GM18519 (cell line): ENCODE measurements at regions not wholly inside any gene's neighbourhood (a gene's known extent, or its start where the extent isn't known, plus 50 kb on each side); places are given as distances from the start of the nearest gene placed in this dataset.
"Not testable (repeated sequence)": the region's sequence is repeated elsewhere in the genome, so short reads cannot be mapped to it uniquely, and the experiment has no call there.

Source experiments
- ATAC-seq: cut with Tn5 transposase; IDR thresholded peaks from one replicate; pipeline ENCODE4 v1.9.1; 2021; ENCODE audit warnings: mild to moderate bottlenecking, moderate library complexity; ENCODE audit not compliant: unreplicated experiment, low FRiP score

DNA sequence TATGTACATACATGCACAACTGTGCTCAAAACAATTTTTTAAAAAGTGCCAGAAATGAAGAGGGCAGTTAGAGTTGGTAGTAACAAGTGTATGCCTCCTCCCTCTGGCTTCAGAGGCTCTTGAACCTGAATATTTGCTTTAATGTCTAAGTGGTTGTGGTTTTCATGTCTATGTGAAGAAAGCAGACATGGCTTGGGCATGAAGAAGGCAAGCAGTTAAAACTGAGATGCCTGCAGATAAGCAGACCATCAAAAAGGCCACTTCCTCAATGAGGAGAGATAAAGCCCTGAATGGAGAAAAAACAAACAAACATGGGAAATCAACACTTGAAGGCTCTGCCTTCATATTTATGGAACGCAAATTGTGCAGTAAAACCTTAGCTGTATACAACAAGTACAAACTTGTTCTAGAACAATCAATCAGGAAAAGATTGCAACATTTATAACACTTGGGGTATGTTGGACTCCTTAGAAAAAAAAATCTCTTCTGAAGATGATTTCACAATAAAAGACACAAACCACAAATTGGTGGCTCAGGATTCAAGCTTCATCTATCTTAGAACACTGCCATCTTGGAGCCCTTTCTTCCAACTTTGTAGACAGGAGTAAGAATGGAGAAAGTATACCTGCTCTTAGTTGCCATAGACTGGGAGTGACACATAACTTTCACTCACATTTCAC is 52.7 kb upstream of the PLA2G4A start:
- ATAC-seq: no peak

DNA sequence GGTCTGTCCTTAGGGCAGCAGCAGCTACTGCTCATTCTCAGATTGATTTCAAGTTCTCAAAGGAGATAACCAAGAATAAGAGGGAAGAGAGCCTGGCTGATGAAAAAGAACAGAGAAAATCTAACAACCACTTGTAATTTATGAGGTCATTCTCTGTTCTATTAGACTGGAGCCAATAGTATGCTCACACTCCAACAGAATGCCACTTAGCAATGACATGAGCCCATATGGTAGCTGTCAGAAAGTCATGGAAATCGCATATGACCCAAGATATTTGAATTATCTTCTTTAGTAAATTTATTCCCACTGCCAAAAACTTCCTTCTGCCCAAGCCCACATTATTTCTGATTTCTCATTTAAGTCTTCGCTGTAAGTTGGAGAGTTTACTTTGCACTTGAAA is 53.7 kb upstream of the PLA2G4A start:
- ATAC-seq: no peak

DNA sequence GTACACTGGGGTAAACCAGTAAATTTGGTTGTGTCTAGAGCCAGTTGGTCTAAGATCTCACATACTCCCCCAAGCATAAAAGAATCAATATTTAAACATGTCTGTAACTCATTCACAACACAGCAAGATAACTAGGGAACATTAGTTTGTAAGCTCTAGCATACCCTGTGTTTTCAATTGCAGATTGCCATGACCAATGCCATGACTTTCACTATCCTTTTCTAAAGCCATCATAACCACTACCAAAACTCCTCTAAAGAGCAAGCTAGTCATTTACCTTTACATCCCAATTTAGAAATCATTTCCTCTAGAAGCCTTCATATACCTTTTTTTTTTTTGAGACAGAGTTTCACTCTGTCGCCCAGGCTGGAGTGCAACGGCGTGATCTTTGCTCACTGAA is 56.5 kb upstream of the PLA2G4A start:
- ATAC-seq: peak; percentile 27

DNA sequence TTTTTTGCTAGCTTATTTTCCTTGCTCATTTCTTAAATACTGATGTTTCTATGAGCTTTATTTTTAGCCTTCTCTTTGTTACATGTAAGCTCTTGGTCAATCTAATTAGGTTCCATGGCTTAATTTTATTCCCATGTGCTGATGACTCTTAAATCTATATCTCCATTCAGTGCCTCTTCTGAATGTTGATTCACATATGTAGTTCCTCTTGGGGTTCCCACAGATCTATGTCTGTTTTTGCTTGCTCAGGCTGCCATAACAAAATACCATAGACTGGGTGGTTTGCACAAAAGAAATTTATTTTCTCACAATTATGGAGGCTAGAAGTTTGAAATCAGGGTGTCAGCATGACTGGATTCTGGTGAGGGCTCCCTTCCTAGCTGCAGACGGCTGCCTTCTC is 58.3 kb upstream of the PLA2G4A start:
- no peak for ATAC-seq

DNA sequence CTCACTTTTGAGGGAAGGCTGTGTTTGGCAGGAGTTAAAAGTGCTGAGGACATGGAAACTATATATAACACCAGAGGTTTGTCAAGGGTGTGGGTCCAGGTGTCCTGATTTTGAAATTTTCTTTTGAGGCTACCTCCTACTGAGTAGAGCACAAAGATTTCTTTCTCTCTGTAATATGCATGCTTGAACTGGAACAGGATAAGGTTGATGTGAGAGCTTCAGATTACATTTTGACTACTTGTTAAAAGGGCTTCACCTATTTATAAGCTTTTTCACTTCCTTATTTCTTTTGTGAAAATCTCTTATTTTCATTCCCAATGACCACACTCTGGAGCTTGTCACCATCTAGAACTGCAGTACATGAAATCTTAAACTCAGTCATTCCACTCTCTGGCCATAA is 59.8 kb upstream of the PLA2G4A start:
- ATAC-seq: peak; percentile 85

DNA sequence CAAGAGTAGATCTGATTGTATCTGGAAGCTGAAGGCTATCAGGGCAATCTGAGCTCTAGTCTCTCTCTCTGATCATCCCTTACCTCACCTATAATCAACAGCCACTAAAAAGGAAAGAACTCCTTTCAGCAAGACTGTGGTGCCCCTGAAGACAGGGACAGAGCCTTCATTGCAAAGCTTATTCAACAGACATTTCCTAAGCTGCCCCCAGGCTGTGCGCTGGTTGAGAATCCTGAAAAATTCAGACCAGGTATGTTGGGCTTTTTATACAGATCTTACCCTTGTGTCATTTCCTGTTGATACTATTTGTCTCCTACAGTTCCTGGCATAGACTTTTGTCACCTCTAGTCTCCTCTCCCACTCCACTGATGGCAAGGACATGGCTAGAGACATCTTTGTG is 63.3 kb upstream of the PLA2G4A start:
- ATAC-seq: no peak

DNA sequence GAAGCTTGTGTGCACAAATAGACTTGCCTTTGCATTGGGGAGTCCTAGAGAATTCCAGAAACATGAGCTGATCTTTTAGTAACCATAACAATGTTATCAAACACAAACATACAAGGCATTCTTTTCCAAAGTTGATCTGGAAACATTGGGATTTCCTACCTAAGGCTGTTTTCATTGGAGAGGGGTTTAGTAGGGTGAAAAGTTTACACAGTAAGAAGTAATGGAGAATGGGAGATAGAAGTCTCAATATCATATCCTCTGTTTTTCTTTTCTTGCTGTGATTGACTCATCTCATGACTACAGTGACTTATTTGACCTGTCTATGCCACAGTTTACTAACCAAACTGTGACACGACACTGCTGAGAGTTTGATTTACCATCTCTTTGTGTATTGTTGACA is 65.6 kb upstream of the PLA2G4A start:
- peak; percentile 86 for ATAC-seq

DNA sequence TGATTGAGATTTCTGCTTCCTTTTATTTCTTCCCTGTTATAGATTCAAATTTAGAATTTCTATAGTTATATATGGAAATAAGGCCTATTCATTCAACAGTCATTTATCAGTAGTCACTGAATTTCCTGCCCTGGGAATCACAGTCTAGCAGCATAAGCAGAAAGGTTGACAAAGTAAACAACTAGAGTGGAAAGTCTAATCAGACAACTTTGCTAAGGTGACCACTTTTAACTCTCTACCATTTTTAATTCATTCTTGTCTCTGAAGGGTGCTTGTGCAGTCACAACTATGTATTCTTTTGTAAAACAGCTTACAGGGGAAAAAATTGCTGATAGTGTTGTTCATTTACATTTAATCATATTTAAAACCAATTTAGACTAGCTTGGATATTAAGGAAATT is 66.1 kb upstream of the PLA2G4A start:
- no peak for ATAC-seq

DNA sequence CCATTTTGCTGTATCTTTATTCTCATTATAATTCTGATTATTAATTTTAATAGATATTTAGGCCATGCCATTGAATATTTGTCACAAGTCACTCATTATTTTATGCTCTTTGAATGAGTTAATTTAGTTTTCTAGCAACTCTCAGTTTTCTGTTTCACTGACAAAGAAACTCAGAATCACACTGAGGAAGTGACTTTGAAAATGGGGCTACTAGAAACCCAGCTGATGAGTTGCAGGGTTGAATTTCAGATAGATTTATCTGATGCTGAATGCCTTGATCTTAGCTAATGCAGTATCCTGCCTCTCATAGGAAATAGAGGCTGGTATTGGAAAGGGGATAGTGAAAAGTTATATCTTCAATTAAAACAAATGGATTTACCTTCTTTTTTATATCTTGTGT is 67.4 kb upstream of the PLA2G4A start:
- peak; percentile 40 for ATAC-seq

DNA sequence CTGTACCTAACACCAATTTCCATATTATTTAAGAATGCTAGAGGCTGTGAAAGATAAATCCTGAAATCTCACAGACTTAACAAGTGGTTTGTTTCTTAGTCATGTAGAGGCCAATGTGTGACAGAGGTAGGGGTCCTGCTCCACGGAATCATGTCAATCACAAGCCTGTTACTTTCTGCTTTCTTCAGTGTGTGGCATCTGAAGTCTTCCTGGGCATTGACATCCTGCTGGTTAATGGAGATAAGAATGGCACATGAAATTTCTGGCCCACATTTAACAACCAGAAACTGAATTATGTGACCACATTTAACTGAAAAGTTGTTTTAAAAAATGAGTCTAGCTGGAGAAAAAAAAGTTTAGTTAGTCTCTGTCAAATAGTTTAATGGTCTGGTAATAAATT is 68.3 kb upstream of the PLA2G4A start:
- no peak for ATAC-seq

DNA sequence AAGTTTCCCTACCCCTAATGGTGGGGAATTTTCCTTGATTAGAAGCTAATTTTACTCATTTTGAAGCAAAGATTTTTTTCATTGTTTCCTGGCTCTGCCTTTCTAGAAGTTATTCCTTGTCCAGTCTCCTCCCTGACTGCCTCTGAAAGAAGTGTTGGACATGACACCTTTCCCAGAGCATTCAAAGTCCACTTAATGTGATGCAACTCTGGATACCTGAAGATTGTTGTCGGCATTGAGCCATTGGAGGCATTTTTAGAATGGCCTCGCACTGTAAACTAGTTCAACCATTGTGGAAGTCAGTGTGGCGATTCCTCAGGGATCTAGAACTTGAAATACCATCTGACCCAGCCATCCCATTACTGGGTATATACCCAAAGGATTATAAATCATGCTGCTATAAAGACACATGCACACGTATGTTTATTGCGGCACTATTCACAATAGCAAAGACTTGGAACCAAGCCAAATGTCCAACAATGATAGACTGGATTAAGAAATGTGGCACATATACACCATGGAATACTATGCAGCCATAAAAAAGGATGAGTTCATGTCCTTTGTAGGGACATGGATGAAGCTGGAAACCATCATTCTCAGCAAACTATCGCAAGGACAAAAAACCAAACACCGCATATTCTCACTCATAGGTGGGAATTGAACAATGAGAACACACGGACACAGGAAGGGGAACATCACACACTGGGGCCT is 69.7 kb upstream of the PLA2G4A start:
- not testable (repeated sequence) for ATAC-seq

DNA sequence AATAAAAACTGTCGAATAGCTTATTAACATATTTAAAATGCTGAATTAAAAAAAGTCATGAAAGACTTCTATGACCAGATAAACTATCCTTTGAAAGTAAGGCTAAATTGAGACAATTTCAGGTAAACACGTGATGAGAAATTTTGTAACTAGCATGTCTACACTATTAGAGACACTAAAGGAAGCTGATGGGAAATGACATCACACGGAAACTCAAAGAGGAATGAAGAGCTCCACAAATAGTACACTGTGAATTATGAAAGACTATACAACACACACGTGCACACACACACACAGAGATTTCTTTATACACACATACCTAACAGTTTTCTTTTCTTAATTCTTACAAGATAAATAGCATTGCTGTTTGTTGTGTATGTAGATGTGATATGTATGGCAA is 70.9 kb upstream of the PLA2G4A start:
- ATAC-seq: no peak

DNA sequence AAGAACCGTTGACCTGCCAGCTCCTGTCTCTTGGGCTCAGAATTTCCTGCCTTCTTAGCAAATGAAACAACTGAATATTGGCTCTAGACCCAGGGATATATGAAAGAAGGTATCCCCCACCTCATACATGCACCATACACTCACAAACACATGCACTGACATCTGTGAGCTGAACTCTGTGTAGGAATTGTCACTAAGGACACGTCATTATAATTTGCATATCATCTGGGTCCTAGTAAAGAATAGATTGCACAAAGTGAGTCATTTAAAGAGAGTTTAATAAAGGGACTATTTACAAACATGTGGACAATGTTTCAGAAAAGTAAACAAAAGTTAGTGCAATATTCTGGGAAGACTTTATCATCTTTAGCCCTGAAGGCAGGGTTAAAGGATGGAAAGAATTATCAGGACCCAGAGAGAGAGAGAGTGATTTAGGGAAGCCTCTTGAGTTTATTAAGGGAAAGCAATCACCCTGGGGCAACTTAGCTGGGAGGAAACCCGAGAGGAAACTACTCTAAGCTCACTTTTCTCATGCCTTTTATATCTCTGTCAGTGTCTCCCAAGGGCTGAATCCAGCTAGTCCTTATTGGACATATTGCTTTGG is 74.1 kb upstream of the PLA2G4A start:
- peak; percentile 48 for ATAC-seq

DNA sequence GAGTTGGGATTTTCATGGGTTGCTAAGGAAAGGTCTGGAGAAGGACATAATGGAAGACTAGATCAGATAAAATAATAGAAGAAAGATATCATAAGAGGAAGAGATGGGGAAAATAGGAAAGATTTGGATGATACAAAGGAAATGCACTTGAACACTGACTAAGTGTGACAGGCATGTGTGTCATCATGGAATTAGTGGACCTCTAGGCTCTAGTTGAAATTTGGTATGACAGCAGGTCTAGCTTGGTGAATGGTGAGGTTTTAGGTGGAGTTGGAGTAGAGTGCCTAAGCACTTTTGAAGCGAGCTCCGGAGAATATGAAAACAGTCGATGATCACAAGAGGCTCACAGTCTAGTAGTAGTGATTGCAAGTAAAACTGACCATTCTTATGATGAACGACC is 73.0 kb upstream of the PTGS2 start:
- no peak for ATAC-seq

DNA sequence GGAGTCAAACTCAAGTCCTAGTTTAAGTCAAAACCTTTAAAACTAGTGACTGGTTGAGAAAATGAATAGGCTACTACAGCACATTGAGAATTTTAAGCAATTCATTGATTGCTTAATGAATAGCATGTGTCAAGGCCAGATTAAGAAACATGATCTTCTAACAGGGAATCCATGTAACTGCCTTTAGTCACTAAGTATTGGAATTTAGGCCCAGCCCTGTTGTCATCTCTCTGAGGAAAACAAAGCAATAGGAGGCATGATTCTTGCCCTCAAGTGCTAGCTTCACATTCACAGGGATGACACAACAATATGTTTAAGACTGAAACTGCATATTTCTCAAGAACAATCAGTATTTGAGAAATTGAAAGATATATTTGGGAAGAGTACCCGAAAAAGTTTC is 70.0 kb upstream of the PTGS2 start:
- no peak for ATAC-seq

DNA sequence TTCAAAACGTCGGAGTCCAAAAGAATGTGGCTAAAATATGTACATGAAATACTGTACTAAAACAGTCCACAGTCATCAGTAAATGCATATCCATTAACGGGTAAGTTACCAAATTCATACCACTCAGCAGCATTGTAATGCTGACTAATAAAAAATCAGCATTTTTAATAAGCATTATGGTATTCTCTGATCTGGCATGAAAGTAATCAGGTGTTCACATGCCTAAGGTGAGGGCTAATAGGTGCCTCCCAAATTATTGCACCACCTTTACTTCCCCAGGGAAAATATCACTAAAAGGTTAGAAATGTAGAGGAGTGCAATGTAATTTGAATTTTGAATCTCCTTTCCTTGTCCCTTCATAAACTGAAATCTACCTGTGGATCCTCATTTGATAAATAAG is 69.6 kb upstream of the PTGS2 start:
- no peak for ATAC-seq

DNA sequence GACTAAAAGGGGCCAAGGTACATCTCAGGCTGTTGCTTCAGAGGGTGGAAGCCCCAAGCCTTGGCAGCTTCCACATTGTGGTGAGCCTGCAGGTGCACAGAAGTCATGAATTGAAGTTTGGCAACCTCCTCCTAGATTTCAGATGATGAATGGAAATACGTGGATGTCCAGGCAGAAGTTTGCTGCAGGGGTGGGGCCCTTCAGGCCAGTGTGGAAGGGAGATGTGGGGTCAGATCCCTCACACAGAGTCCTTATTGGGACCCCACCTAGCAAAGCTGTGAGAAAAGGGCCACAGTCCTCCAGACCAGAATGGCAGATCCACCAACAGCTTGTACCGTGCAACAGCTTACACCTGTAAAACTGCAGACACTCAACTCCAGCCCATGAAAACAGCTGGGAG is 67.4 kb upstream of the PTGS2 start:
- no peak for ATAC-seq

DNA sequence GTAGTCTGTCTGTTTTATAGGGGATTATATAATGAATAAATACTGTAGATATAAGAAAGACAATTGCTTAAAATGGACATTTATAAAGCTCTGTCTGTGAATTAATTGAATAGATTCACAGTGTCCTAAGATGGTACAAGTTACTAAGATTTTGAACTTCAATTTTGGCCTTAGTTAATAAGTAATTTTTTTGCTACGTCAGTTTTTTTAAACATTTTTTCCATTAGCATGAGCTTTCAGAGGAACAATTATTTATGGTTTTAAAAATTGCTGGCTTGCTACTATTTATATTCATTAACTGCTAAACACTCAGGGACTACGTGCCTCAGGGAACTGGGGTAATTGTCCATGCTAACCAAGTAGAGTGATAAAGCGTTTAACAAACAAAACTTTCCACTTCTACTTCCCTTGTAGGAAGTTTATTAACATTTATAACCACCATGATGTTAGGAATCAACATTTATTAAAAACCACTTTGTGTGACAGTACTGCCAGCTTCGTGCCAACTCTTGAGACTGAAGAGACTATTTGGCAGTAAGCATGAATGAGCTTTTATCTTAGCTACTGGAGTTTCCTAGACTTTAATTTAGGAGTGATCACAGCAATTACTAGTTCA is 65.4 kb upstream of the PTGS2 start:
- ATAC-seq: no peak

DNA sequence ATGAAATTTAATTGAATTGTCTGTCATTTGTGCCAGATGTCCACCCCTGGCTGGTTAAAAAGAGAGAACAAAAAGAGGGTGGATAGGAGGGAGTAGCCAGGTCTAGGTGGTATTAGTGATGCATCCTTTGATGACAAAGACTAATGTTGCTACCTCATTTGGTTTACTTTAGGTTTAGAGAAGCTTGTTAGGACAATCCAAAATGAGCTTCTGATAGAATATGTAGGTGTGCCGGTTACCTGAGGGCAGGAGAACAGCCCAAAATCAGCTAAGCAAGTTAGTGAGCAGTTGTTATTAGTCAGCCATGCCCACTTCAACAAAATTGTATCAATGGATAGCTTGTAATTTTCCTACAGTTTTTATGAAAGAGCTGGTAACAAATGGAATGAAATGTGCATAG is 61.4 kb upstream of the PTGS2 start:
- ATAC-seq: no peak

DNA sequence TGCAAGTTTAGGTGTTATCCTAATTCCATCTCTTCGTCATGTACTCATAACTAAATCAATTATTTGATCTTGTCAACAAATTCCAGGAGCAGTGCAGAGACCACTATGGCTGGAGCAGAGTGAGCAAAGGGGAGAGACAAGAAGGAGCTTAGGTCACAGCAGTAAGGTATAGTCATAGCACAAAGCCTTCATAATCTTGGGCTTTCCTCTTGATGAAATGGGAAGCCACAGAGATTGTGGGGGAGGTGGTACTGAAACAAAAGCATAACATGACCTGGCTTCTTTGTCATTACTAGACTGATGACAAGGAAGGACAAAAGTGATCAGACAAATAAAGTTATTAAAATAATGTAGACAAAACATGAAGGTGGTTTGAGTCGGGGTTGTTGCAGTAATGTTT is 60.1 kb upstream of the PTGS2 start:
- peak; percentile 70 for ATAC-seq

DNA sequence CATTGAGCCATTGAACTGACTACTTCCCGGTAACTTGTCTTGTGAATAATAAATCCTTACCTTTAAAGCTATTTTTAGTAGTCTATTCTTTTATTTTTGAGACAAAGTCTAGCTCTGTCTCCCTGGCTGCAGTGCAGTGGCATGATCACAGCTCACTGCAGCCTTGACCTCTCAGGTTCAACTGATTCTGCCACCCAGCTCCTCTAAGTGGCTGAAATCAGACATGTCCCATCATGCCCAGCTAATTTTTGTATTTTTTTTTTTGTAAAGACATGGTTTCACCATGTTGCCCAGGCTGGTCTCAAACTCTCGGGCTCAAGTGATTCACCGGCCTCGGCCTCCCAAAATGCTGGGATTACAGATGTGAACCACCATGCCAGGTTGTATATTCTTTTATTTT is 59.3 kb upstream of the PTGS2 start:
- ATAC-seq: no peak

DNA sequence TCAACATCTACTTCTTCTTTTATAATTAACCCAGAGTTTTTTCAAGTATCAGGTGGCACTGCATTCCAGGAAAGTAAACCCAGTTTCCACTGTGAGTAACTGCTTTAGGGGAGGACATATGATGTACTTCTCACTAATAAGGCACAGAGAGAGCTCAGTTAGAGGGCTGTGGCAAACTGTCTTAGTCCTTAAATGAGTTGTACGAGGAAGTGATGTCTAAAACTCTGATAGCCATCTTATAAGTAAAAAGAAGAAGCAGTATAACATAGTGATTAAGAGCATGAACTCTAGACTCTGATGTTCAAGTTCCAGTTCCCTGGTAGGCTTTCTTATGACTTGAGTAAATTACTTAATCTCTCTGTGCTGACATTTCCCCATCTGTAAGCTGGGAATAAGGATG is 58.7 kb upstream of the PTGS2 start:
- ATAC-seq: peak; percentile 90
